GM19239 (cell line): ENCODE measurements at regions not wholly inside any gene's neighbourhood (a gene's known extent, or its start where the extent isn't known, plus 50 kb on each side); places are given as distances from the start of the nearest gene placed in this dataset.

Source experiments
- DNase-seq: peaks from one replicate; pipeline ENCODE4 v3.0.0; 2011; ENCODE audit warnings: low spot score; ENCODE audit not compliant: insufficient read length
- FAIRE-seq: peaks from 2 replicates; lab custom pipeline; 2011; peaks lifted over from hg19 to GRCh38; lab: Jason Lieb, UNC

- FAIRE-seq, result no peak
Measured at GRCh38 chr10:30793093-30793492, 163.5 kb upstream of the LYZL2 start.

GRCh38 chr10:30792025-30792424 is 162.5 kb upstream of the LYZL2 start:
- FAIRE-seq (no peak), DNase-seq (no peak)

More at GRCh38 chr10:30793093-30793492, 163.5 kb upstream of the LYZL2 start:
- no peak for DNase-seq

- no peak for DNase-seq
- FAIRE-seq, result no peak
Measured at GRCh38 chr10:30791197-30791611, 161.7 kb upstream of the LYZL2 start.

- no peak for FAIRE-seq
Measured at GRCh38 chr10:30789806-30790205, 160.3 kb upstream of the LYZL2 start.

GRCh38 chr10:30788307-30788706 is 158.8 kb upstream of the LYZL2 start:
- FAIRE-seq, result no peak
- DNase-seq, result no peak

More at GRCh38 chr10:30789806-30790205, 160.3 kb upstream of the LYZL2 start:
- DNase-seq, result no peak

GRCh38 chr10:30786906-30787305 is 157.4 kb upstream of the LYZL2 start:
- no peak for FAIRE-seq
- no peak for DNase-seq

- FAIRE-seq, result no peak
- no peak for DNase-seq
Measured at GRCh38 chr10:30786131-30786530, 156.6 kb upstream of the LYZL2 start.

- no peak for FAIRE-seq
- no peak for DNase-seq
Measured at GRCh38 chr10:30784897-30785605, 155.5 kb upstream of the LYZL2 start.

- no peak for FAIRE-seq
- no peak for DNase-seq
Measured at GRCh38 chr10:30784524-30784896, 155.0 kb upstream of the LYZL2 start.

- FAIRE-seq (peak; percentile 91), DNase-seq (peak; percentile 84)
Measured at GRCh38 chr10:30783939-30784501, 154.5 kb upstream of the LYZL2 start.

- peak; percentile 94 for FAIRE-seq
- peak; percentile 43 for DNase-seq
Measured at GRCh38 chr10:30782537-30783461, 153.2 kb upstream of the LYZL2 start.

- DNase-seq (no peak), FAIRE-seq (no peak)
Measured at GRCh38 chr10:30782157-30782536, 152.6 kb upstream of the LYZL2 start.

GRCh38 chr10:30781670-30782121 is 152.1 kb upstream of the LYZL2 start:
- DNase-seq, result no peak
- FAIRE-seq, result no peak

- no peak for DNase-seq
- no peak for FAIRE-seq
Measured at GRCh38 chr10:30778769-30779168, 149.2 kb upstream of the LYZL2 start.

GRCh38 chr10:30775779-30776591 is 146.4 kb upstream of the LYZL2 start:
- DNase-seq (no peak), FAIRE-seq (no peak)

- DNase-seq (no peak), FAIRE-seq (no peak)
Measured at GRCh38 chr10:30774261-30774660, 144.7 kb upstream of the LYZL2 start.

- FAIRE-seq, result no peak
- DNase-seq, result no peak
Measured at GRCh38 chr10:30773501-30773900, 143.9 kb upstream of the LYZL2 start.

GRCh38 chr10:30770816-30771215 is 141.3 kb upstream of the LYZL2 start:
- no peak for FAIRE-seq
- no peak for DNase-seq

GRCh38 chr10:30770229-30770628 is 140.7 kb upstream of the LYZL2 start:
- FAIRE-seq (no peak), DNase-seq (no peak)

GRCh38 chr10:30769361-30769760 is 139.8 kb upstream of the LYZL2 start:
- no peak for FAIRE-seq

More at GRCh38 chr10:30769361-30769760, 139.8 kb upstream of the LYZL2 start:
- DNase-seq, result no peak
